Spleen (tissue), 11 donors: ENCODE measurements at regions not wholly inside any gene's neighbourhood (a gene's known extent, or its start where the extent isn't known, plus 50 kb on each side); places are given as distances from the start of the nearest gene placed in this dataset.

Source experiments
- DNase-seq: peaks from one replicate; pipeline ENCODE4 v3.0.0-alpha.2; 2020
- H3K27ac ChIP-seq, 8 donors: fragments of 200-600 bp; sonication (generic) in 7 of 8; 1 replicate in 4 of 8; 2 replicates in 4 of 8; pipeline versions ENCODE4 v1.5.0 to v1.8.0; 2016 to 2021; ENCODE audit warnings: inconsistent platforms in 4 of 8, mild to moderate bottlenecking in 4 of 8, moderate library complexity in 1 of 8
- H3K27me3 ChIP-seq, 7 donors: fragments of 200-600 bp; sonication (generic) in 6 of 7; replicated peaks in 1 of 7; 1 replicate in 4 of 7; 2 replicates in 3 of 7; pipeline versions ENCODE4 v1.5.0 to v1.8.0; 2016 to 2021; ENCODE audit warnings: inconsistent platforms in 3 of 7, mild to moderate bottlenecking in 1 of 7
- H3K36me3 ChIP-seq, 6 donors: fragments of 200-600 bp; sonication (generic) in 5 of 6; 1 replicate in 4 of 6; 2 replicates in 2 of 6; pipeline versions ENCODE4 v1.5.0 to v1.8.0; 2016 to 2021; ENCODE audit warnings: inconsistent platforms in 2 of 6
- H3K4me1 ChIP-seq, 6 donors: fragments of 200-600 bp; sonication (generic) in 5 of 6; 1 replicate in 3 of 6; 2 replicates in 3 of 6; pipeline versions ENCODE4 v1.5.0 to v1.8.0; 2016 to 2021; ENCODE audit warnings: inconsistent platforms in 3 of 6
- H3K4me3 ChIP-seq, 8 donors: fragments of 200-600 bp; sonication (generic) in 7 of 8; 1 replicate in 4 of 8; 2 replicates in 4 of 8; pipeline versions ENCODE4 v1.5.0 to v1.8.0; 2016 to 2021; ENCODE audit warnings: inconsistent platforms in 4 of 8, mild to moderate bottlenecking in 4 of 8, moderate library complexity in 2 of 8
- H3K9me3 ChIP-seq, 8 donors: fragments of 200-600 bp; sonication (generic) in 7 of 8; 1 replicate in 4 of 8; 2 replicates in 4 of 8; pipeline versions ENCODE4 v1.5.0 to v1.8.0; 2016 to 2021; ENCODE audit warnings: inconsistent platforms in 4 of 8
- POLR2A ChIP-seq, 3 donors: fragments of 450-650 bp; IDR thresholded peaks; one replicate each; pipeline ENCODE4 v1.5.1; 2017; ENCODE audit warnings: antibody characterized with exemption in 3 of 3, mild to moderate bottlenecking in 1 of 3
- POLR2AphosphoS5 ChIP-seq, 3 donors: sonication (generic); formaldehyde crosslinking; IDR thresholded peaks; one replicate each; pipeline ENCODE4 v1.5.1; 2017; ENCODE audit warnings: antibody characterized with exemption in 3 of 3
- WGBS, 5 donors: extraction: QIAGEN DNeasy Blood & Tissue Kit in 3 of 5; methylation state at CpG; one replicate each; pipeline versions ENCODE4 v1.1.5 to v1.1.7; 2013 to 2018; 5-methylcytosine and 5-hydroxymethylcytosine counted together
- intact Hi-C: fragments of 100-400 bp; cut with DNase I; formaldehyde crosslinking; loops from one replicate; pipeline ENCODE4 v1.15.0; 2023; ENCODE audit warnings: low total_unique reads
- TF ChIP-seq, protein P1 (sequence below), 11 experiments: fragments of 200-600 bp in 7 of 11; fragments of 450-650 bp in 4 of 11; sonication (generic) in 4 of 11; IDR thresholded peaks in 8 of 11; conservative IDR thresholded peaks in 3 of 11; 1 replicate in 7 of 11; 2 replicates in 4 of 11; pipeline versions ENCODE4 v1.4.0 to v1.8.0; 2016 to 2021; ENCODE audit warnings: antibody characterized with exemption in 11 of 11, inconsistent platforms in 4 of 11, mild to moderate bottlenecking in 1 of 11
- donor health status: healthy with polysubstance abuse.
- donor health status: DM: no; HTN: no; CAD: no; lungs with moderate emphysema.
- donor health status: DM: no; HTN: no; CAD: no.
- donor health status: Bipolar disorder and iron deficiency.
- donor health status: healthy.
- donor health status: DM: no; HTN: no; CAD: no.
- donor health status: DM: yes; HTN: yes; CAD: no.

DNA sequence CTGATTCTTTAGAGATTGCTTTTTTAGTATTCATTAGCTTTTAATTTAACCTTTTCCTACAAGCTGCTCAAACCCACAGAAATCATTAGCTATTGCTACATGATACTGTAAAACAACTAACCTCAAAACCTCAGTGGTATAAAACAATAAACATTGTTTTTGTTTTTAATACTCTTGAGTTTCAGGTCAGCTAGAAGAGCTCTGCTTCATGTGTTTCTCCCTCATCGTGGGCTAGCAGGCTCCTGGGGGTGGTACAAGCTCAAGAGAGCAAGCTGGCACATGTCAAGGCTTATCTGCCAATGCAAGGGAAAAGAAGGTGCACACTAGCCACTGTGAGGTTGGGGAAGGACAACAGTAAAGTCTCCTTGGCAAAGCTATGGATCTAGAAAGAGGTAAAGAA is 232.9 kb upstream of the PHF14 start:
- Histone ChIP-seq H3K4me3 (no peak overlapping the region), H3K9me3 (peaks cover 0 to 8% (median 0%) of the 10 kb centered on the region in 8 donors), H3K27me3 (no peaks in the 10 kb centered on the region), H3K36me3 (no peaks in the 10 kb centered on the region), H3K4me1 (no peaks in the 10 kb centered on the region), H3K27ac (no peak overlapping the region)
- intact Hi-C loops = no loop called here
- DNase-seq = no peak
- TF ChIP-seq, protein P1, sequence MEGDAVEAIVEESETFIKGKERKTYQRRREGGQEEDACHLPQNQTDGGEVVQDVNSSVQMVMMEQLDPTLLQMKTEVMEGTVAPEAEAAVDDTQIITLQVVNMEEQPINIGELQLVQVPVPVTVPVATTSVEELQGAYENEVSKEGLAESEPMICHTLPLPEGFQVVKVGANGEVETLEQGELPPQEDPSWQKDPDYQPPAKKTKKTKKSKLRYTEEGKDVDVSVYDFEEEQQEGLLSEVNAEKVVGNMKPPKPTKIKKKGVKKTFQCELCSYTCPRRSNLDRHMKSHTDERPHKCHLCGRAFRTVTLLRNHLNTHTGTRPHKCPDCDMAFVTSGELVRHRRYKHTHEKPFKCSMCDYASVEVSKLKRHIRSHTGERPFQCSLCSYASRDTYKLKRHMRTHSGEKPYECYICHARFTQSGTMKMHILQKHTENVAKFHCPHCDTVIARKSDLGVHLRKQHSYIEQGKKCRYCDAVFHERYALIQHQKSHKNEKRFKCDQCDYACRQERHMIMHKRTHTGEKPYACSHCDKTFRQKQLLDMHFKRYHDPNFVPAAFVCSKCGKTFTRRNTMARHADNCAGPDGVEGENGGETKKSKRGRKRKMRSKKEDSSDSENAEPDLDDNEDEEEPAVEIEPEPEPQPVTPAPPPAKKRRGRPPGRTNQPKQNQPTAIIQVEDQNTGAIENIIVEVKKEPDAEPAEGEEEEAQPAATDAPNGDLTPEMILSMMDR (IDR thresholded peaks at IDR 0.05 in 8 of 11, conservative IDR thresholded peaks at IDR 0.05 in 3 of 11) = no peak
- TF ChIP-seq POLR2AphosphoS5 (IDR thresholded peaks at IDR 0.05) (no peak), POLR2A (IDR thresholded peaks at IDR 0.05) (no peak)
- 43 to 62% (median 50%) methylated on average over 1 of the region's 1 CpG for WGBS, 5 donors

DNA sequence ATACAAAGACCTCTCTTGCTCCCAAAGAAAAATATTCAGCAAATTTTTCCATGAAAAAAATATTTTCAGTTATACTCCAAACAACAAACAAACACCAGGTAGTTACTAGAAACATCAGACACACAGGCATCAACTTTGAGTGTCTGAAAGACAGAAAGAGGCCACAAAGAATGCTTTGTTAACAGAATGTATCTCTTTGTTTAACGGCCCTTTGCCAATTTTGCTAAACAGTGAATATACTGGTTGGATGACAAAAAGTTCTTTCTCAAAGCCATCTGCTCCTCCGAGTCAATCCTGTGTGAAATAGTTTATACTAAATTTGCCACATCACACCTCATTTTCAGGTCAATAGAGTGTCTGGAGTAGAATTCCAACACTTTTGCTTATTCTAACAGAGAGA is 216.7 kb upstream of the PHF14 start:
- H3K27me3 ChIP-seq = no peaks in the 10 kb centered on the region
- intact Hi-C loops = no loop called here
- no peaks in the 10 kb centered on the region for H3K4me1 ChIP-seq
- H3K27ac ChIP-seq = no peak overlapping the region
- H3K4me3 ChIP-seq = no peak overlapping the region
- WGBS, 5 donors = 61 to 93% (median 88%) methylated on average over 2 of the region's 2 CpGs
- DNase-seq = no peak
- H3K36me3 ChIP-seq = no peaks in the 10 kb centered on the region
- TF ChIP-seq, protein P1 (IDR thresholded peaks at IDR 0.05 in 8 of 11, conservative IDR thresholded peaks at IDR 0.05 in 3 of 11) = no peak
- TF ChIP-seq POLR2A (IDR thresholded peaks at IDR 0.05) = no peak
- TF ChIP-seq POLR2AphosphoS5 (IDR thresholded peaks at IDR 0.05) = no peak
- H3K9me3 ChIP-seq = peaks cover 0 to 56% (median 43%) of the 10 kb centered on the region in 8 donors

DNA sequence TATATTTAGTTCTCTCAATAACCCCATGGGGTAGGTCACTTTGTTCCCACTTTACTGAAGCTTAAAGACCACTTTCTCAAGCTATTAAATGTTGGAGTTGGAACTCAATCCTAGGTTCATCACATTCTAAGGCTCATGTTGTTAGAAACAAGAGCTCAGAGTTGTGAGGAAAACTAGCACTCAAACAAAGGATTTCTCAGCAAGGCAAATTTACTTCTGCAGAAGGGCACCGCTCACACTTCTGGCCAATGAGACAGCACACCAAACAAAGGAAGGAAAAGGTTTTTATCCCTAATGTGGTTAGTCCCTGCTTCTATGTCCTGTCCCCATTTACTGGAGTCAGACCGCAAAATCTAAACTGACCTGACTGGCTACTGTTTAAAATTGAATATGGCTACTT is 214.6 kb upstream of the PHF14 start:
- TF ChIP-seq, protein P1 (IDR thresholded peaks at IDR 0.05 in 8 of 11, conservative IDR thresholded peaks at IDR 0.05 in 3 of 11) = no peak
- no peak for TF ChIP-seq POLR2AphosphoS5 (IDR thresholded peaks at IDR 0.05)
- no peak for TF ChIP-seq POLR2A (IDR thresholded peaks at IDR 0.05)
- H3K36me3 ChIP-seq = no peaks in the 10 kb centered on the region
- no peak for DNase-seq
- no peak overlapping the region for H3K4me3 ChIP-seq
- H3K27ac ChIP-seq = no peak overlapping the region
- no peaks in the 10 kb centered on the region for H3K27me3 ChIP-seq
- H3K4me1 ChIP-seq = no peaks in the 10 kb centered on the region
- WGBS, 5 donors = 87 to 94% (median 93%) methylated on average over 2 of the region's 2 CpGs
- intact Hi-C loops = no loop called here
- H3K9me3 ChIP-seq = peaks cover 0 to 38% (median 34%) of the 10 kb centered on the region in 8 donors

DNA sequence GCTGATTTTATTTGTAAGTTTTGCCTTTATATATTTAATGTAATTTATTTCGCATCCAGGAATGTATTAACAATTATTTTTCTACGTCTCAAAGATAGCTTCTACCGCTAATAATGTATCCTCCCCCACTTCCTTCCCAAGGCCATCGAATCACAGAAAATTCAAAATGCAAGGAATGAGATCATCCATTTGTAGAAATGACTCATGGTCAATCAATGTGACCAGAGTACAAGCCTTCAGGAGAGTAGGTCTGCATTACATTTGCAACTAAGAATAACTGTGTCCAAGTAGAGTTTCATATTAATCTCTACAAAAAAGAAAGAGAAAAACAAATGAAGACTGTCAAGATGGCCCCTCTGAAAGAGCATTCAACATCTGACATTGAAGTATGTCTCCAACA is 205.9 kb upstream of the PHF14 start:
- intact Hi-C loops = no loop called here
- H3K27me3 ChIP-seq = no peaks in the 10 kb centered on the region
- no peak overlapping the region for H3K4me3 ChIP-seq
- no peaks in the 10 kb centered on the region for H3K9me3 ChIP-seq
- TF ChIP-seq POLR2A (IDR thresholded peaks at IDR 0.05) = no peak
- TF ChIP-seq POLR2AphosphoS5 (IDR thresholded peaks at IDR 0.05) = no peak
- TF ChIP-seq, protein P1 (IDR thresholded peaks at IDR 0.05 in 8 of 11, conservative IDR thresholded peaks at IDR 0.05 in 3 of 11) = no peak
- H3K36me3 ChIP-seq = no peaks in the 10 kb centered on the region
- DNase-seq = no peak
- H3K4me1 ChIP-seq = no peaks in the 10 kb centered on the region
- 77 to 89% (median 82%) methylated on average over 4 of the region's 4 CpGs for WGBS, 5 donors
- H3K27ac ChIP-seq = no peak overlapping the region
